A549 (cell line): ENCODE measurements at regions not wholly inside any gene's neighbourhood (a gene's known extent, or its start where the extent isn't known, plus 50 kb on each side); places are given as distances from the start of the nearest gene placed in this dataset.

Experiments
- BHLHE40 ChIP-seq: IDR thresholded peaks from 2 replicates; pipeline ENCODE4 v1.6.1; 2012; ENCODE audit warnings: low read depth, low read length, inconsistent platforms
- CEBPB ChIP-seq, 2 experiments: fragments of >200 bp in 1 of 2; sonication (Bioruptor Twin) in 1 of 2; formaldehyde crosslinking in 1 of 2; IDR thresholded peaks; 2 replicates each; pipeline ENCODE4 v1.6.1; 2012 to 2016
- EHMT2 ChIP-seq: fragments of 200-600 bp; sonication (generic); IDR thresholded peaks from 2 replicates; pipeline ENCODE4 v1.6.1; 2016; ENCODE audit warnings: antibody characterized with exemption, low read depth, mild to moderate bottlenecking, moderate library complexity
- EP300 ChIP-seq, 2 experiments: fragments of >200 bp; sonication (Bioruptor Twin); formaldehyde crosslinking; IDR thresholded peaks; 2 replicates in 1 of 2; 3 replicates in 1 of 2; pipeline ENCODE4 v1.6.1; 2016 to 2017
- MAZ ChIP-seq: fragments of 150-350 bp; IDR thresholded peaks from 2 replicates; pipeline ENCODE4 v1.6.1; 2014; ENCODE audit warnings: antibody characterized with exemption, low read depth, low read length, borderline replicate concordance
- POLR2A ChIP-seq: IDR thresholded peaks from 2 replicates; pipeline ENCODE4 v1.6.1; 2012; ENCODE audit warnings: mild to moderate bottlenecking, low read length
- SMC3 ChIP-seq: fragments of >200 bp; sonication (Bioruptor Twin); formaldehyde crosslinking; IDR thresholded peaks from 3 replicates; pipeline ENCODE4 v1.6.1; 2018; ENCODE audit warnings: inconsistent platforms
- ZNF302 ChIP-seq: fragments of 250-450 bp; sonication (Bioruptor Pico); IDR thresholded peaks from 2 replicates; pipeline ENCODE4 v1.9.0; 2021; ENCODE audit warnings: inconsistent platforms, mild to moderate bottlenecking, moderate library complexity
- TF ChIP-seq, protein P1 (sequence below): IDR thresholded peaks from 2 replicates; pipeline ENCODE4 v1.6.1; 2012
- TF ChIP-seq, protein P2 (sequence below): fragments of >200 bp; sonication (Bioruptor Twin); formaldehyde crosslinking; IDR thresholded peaks from 3 replicates; pipeline ENCODE4 v1.5.1; 2016
- TF ChIP-seq, protein P3 (sequence below): fragments of >200 bp; sonication (Bioruptor Twin); formaldehyde crosslinking; IDR thresholded peaks from 2 replicates; pipeline ENCODE4 v1.6.1; 2016
- TF ChIP-seq, protein P4 (sequence below): fragments of >200 bp; sonication (Bioruptor Twin); formaldehyde crosslinking; IDR thresholded peaks from 3 replicates; pipeline ENCODE4 v1.6.1; 2016
- TF ChIP-seq, protein P5 (sequence below): fragments of 150-350 bp; IDR thresholded peaks from 2 replicates; pipeline ENCODE4 v1.6.1; 2014; ENCODE audit warnings: low read depth, mild to moderate bottlenecking, low read length

DNA sequence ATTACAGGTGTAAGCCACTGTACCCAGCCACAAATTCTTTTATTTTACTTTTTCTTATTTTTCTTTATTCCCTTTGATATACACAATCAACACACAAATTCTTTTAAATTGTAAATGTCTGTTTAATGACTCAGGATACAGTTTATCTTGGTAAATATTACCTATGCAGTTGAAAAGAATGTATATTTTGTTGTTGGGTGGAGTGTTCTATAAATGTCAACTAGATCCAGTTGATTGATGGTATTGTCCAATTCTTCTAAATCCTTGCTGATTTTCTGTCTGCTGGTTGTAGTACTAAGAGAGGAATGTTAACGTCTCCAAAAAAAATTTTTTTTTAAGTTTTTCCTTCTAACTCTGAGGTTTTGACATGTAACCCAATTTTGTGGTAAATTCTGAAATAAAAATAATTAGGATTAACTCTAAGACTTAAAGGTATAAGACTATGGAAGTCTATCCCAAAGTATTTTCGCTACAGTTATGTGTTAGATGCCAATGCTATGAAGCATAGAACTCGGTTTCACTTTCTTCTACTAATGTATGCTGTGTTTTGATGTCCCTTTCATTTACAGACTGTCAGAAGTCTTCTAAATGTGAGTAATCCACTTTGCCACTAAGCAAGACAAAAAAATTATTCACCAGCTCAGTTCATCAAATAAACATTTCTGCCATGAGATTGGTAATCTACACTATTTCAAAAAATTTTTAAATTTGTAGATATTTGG is 720.2 kb upstream of the C9orf72 start:
- TF ChIP-seq SMC3 (no peak), EP300 (IDR thresholded peaks at IDR 0.05) (no peak), BHLHE40 (no peak), ZNF302 (no peak), CEBPB (IDR thresholded peaks at IDR 0.05) (no peak), POLR2A (no peak), MAZ (no peak), EHMT2 (no peak)
- TF ChIP-seq, protein P1, sequence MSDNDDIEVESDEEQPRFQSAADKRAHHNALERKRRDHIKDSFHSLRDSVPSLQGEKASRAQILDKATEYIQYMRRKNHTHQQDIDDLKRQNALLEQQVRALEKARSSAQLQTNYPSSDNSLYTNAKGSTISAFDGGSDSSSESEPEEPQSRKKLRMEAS: no peak
- TF ChIP-seq, protein P2, sequence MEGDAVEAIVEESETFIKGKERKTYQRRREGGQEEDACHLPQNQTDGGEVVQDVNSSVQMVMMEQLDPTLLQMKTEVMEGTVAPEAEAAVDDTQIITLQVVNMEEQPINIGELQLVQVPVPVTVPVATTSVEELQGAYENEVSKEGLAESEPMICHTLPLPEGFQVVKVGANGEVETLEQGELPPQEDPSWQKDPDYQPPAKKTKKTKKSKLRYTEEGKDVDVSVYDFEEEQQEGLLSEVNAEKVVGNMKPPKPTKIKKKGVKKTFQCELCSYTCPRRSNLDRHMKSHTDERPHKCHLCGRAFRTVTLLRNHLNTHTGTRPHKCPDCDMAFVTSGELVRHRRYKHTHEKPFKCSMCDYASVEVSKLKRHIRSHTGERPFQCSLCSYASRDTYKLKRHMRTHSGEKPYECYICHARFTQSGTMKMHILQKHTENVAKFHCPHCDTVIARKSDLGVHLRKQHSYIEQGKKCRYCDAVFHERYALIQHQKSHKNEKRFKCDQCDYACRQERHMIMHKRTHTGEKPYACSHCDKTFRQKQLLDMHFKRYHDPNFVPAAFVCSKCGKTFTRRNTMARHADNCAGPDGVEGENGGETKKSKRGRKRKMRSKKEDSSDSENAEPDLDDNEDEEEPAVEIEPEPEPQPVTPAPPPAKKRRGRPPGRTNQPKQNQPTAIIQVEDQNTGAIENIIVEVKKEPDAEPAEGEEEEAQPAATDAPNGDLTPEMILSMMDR: no peak
- TF ChIP-seq, protein P3, sequence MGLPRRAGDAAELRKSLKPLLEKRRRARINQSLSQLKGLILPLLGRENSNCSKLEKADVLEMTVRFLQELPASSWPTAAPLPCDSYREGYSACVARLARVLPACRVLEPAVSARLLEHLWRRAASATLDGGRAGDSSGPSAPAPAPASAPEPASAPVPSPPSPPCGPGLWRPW: no peak
- TF ChIP-seq, protein P4, sequence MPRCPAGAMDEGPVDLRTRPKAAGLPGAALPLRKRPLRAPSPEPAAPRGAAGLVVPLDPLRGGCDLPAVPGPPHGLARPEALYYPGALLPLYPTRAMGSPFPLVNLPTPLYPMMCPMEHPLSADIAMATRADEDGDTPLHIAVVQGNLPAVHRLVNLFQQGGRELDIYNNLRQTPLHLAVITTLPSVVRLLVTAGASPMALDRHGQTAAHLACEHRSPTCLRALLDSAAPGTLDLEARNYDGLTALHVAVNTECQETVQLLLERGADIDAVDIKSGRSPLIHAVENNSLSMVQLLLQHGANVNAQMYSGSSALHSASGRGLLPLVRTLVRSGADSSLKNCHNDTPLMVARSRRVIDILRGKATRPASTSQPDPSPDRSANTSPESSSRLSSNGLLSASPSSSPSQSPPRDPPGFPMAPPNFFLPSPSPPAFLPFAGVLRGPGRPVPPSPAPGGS: no peak
- TF ChIP-seq, protein P5, sequence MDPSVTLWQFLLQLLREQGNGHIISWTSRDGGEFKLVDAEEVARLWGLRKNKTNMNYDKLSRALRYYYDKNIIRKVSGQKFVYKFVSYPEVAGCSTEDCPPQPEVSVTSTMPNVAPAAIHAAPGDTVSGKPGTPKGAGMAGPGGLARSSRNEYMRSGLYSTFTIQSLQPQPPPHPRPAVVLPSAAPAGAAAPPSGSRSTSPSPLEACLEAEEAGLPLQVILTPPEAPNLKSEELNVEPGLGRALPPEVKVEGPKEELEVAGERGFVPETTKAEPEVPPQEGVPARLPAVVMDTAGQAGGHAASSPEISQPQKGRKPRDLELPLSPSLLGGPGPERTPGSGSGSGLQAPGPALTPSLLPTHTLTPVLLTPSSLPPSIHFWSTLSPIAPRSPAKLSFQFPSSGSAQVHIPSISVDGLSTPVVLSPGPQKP: no peak
